ENCODE measurements at regions not wholly inside any gene's neighbourhood (a gene's known extent, or its start where the extent isn't known, plus 50 kb on each side); places are given as distances from the start of the nearest gene placed in this dataset.
A peak's percentile ranks its signal among the peaks of the same experiment; 100 is the strongest.

- TF ChIP-seq PAXIP1 (CRISPR knock-in tag; conservative IDR thresholded peaks at IDR 0.05) = no peak
- TF ChIP-seq HDAC6 (IDR thresholded peaks at IDR 0.05; ENCODE audit: low read depth, low read length) = no peak
- no peak for TF ChIP-seq REST (IDR thresholded peaks at IDR 0.05; ENCODE audit: borderline replicate concordance in 1 of 2, low read depth in 1 of 2, low read length in 2 of 2)
- TF ChIP-seq WIZ (CRISPR knock-in tag; IDR thresholded peaks at IDR 0.05) = no peak
- no peak for TF ChIP-seq TARDBP (CRISPR knock-in tag; IDR thresholded peaks at IDR 0.05)
Observed at GRCh38 chr5:8053270-8053669, 184.3 kb downstream of the MTRR start (continued).

- intact Hi-C loops (cut with micrococcal nuclease; ENCODE audit: unreplicated experiment) = no loop called here
- ATAC-seq = no peak
Observed at GRCh38 chr5:8057769-8058168, 188.8 kb downstream of the MTRR start.

More at GRCh38 chr5:8057769-8058168, 188.8 kb downstream of the MTRR start:
- FAIRE-seq (no peak), DNase-seq (ENCODE audit: low spot score) (no peak)
- Histone ChIP-seq H3K4me2 (ENCODE audit: low read depth, low read length) (no peak overlapping the region), H3K27ac (ENCODE audit: extremely low read length, insufficient read depth, low read length) (no peak overlapping the region), H3K9me3 (ENCODE audit: low read length) (no peaks in the 10 kb centered on the region), H2AFZ (ENCODE audit: low read length) (no peak overlapping the region), H3K4me1 (ENCODE audit: insufficient read depth, low read length) (no peaks in the 10 kb centered on the region), H3K4me3 (replicated peaks in 1 of 3; ENCODE audit: insufficient read depth in 1 of 3, low read depth in 2 of 3, low read length in 3 of 3) (no peak overlapping the region), H4K20me1 (ENCODE audit: insufficient read depth, low read length) (no peaks in the 10 kb centered on the region), H3K36me3 (replicated peaks in 1 of 2; ENCODE audit: control insufficient read depth in 1 of 2, insufficient read depth in 2 of 2, low read length in 2 of 2) (no peaks in the 10 kb centered on the region), H3K79me2 (ENCODE audit: insufficient read depth, low read length) (no peaks in the 10 kb centered on the region), H3K9ac (ENCODE audit: insufficient read depth, low read depth, low read length) (no peak overlapping the region), H3K27me3 (ENCODE audit: control insufficient read depth in 1 of 2, insufficient read depth in 2 of 2, low read length in 2 of 2) (peaks cover 0 to 18% of the 10 kb centered on the region in 2 experiments; a peak in 2 of 5 replicates)
- in situ Hi-C loops (cut with HindIII; ENCODE audit: extremely low pct_ligation_motif_present, low pct_unique_long_range_greater_than_20kb) = no loop called here
- ChIA-PET POLR2A (no interaction called here), CTCF (ENCODE audit: low intra/inter-chr PET ratio, low total read pairs) (no interaction called here)
- no TSS peak for BruUV-seq (replicated peaks)
- WGBS (ENCODE audit: low lambda C conversion rate) = 20% methylated on average over 5 of the region's 7 CpGs
- peak; percentile 75 for TF ChIP-seq MAFF (IDR thresholded peaks at IDR 0.05; ENCODE audit: low read depth, low read length)
- no peak for TF ChIP-seq HMGA1 (CRISPR knock-in tag; conservative IDR thresholded peaks at IDR 0.05)
- no peak for TF ChIP-seq ZNF572 (CRISPR knock-in tag; IDR thresholded peaks at IDR 0.05)
- no peak for TF ChIP-seq JUND (CRISPR knock-in tag; IDR thresholded peaks at IDR 0.05)
- TF ChIP-seq MAFK (conservative IDR thresholded peaks at IDR 0.05 in 1 of 2, IDR thresholded peaks at IDR 0.05 in 1 of 2; ENCODE audit: low read length in 2 of 2) = peak; percentile 85 to 88
- TF ChIP-seq PRPF4 (IDR thresholded peaks at IDR 0.05; ENCODE audit: low read depth, low read length, poor library complexity, severe bottlenecking) = no peak
- TF ChIP-seq SETDB1 (CRISPR knock-in tag; IDR thresholded peaks at IDR 0.05; ENCODE audit: borderline replicate concordance) = no peak
